GM12878 (cell line): ENCODE measurements at regions not wholly inside any gene's neighbourhood (a gene's known extent, or its start where the extent isn't known, plus 50 kb on each side); places are given as distances from the start of the nearest gene placed in this dataset.

ENCODE experiments used
- ESRRA ChIP-seq: IDR thresholded peaks from 2 replicates; pipeline ENCODE4 v1.6.1; 2012; ENCODE audit warnings: mild to moderate bottlenecking, low read length, improper control_type of control experiment
- RCOR1 ChIP-seq: conservative IDR thresholded peaks from 2 replicates; pipeline ENCODE4 v1.6.1; 2012; ENCODE audit warnings: low read depth, low read length, improper control_type of control experiment
- SMC3 ChIP-seq: IDR thresholded peaks from 2 replicates; pipeline ENCODE4 v1.6.1; 2011; ENCODE audit warnings: low read length, improper control_type of control experiment, borderline replicate concordance
- SREBF1 ChIP-seq: IDR thresholded peaks from 2 replicates; pipeline ENCODE4 v1.6.1; 2012; ENCODE audit warnings: mild to moderate bottlenecking, low read length
- SUZ12 ChIP-seq: fragments of 200-600 bp; sonication (generic); IDR thresholded peaks from one replicate; pipeline ENCODE4 v1.6.1; 2018; ENCODE audit warnings: antibody characterized with exemption, mild to moderate bottlenecking; ENCODE audit not compliant: unreplicated experiment
- ZSCAN29 ChIP-seq: fragments of 450-650 bp; IDR thresholded peaks from 2 replicates; pipeline ENCODE4 v1.6.1; 2017; ENCODE audit warnings: mild to moderate bottlenecking, moderate library complexity
- TF ChIP-seq, protein P1 (sequence below): fragments of 450-650 bp; IDR thresholded peaks from 2 replicates; pipeline ENCODE4 v1.6.1; 2017; ENCODE audit warnings: mild to moderate bottlenecking, low read depth, inconsistent platforms; ENCODE audit not compliant: poor library complexity, severe bottlenecking
- TF ChIP-seq, protein P2 (sequence below), 3 experiments: IDR thresholded peaks in 2 of 3; conservative IDR thresholded peaks in 1 of 3; 2 replicates each; pipeline ENCODE4 v1.5.1; 2011; ENCODE audit warnings: low read depth in 3 of 3, low read length in 3 of 3, mild to moderate bottlenecking in 3 of 3, control low read depth in 2 of 3, moderate library complexity in 2 of 3, inconsistent platforms in 1 of 3, mixed read lengths in 1 of 3; ENCODE audit not compliant: control insufficient read depth in 2 of 3, insufficient read depth in 1 of 3; ENCODE audit errors: extremely low read depth in 1 of 3
- TF ChIP-seq, protein P3 (sequence below): fragments of 450-650 bp; IDR thresholded peaks from 2 replicates; pipeline ENCODE4 v1.6.1; 2014; ENCODE audit warnings: mild to moderate bottlenecking

DNA sequence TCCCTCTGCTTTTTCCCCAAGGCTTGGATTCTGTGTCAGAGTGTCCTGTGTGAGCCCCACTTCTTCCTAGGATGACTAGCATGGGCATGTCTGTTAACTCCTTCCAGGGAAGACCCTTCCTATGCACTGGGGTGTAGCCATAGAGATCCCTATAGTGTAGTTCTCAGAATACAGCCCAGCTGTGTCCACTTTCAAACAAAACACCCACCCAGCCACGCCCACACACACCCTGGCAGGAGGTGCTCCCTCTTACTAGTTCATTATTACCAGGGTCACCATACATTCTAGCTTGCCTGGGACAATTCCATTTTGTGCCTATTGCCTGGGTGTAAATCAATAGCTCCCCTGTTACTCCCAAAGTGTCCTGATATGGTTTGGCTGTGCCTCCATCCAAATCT is 195.6 kb downstream of the MYCN start:
- TF ChIP-seq SREBF1 (no peak), SMC3 (no peak), RCOR1 (no peak), ZSCAN29 (no peak), SUZ12 (no peak), ESRRA (no peak)
- TF ChIP-seq, protein P1, sequence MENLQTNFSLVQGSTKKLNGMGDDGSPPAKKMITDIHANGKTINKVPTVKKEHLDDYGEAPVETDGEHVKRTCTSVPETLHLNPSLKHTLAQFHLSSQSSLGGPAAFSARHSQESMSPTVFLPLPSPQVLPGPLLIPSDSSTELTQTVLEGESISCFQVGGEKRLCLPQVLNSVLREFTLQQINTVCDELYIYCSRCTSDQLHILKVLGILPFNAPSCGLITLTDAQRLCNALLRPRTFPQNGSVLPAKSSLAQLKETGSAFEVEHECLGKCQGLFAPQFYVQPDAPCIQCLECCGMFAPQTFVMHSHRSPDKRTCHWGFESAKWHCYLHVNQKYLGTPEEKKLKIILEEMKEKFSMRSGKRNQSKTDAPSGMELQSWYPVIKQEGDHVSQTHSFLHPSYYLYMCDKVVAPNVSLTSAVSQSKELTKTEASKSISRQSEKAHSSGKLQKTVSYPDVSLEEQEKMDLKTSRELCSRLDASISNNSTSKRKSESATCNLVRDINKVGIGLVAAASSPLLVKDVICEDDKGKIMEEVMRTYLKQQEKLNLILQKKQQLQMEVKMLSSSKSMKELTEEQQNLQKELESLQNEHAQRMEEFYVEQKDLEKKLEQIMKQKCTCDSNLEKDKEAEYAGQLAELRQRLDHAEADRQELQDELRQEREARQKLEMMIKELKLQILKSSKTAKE: no peak
- TF ChIP-seq, protein P2, sequence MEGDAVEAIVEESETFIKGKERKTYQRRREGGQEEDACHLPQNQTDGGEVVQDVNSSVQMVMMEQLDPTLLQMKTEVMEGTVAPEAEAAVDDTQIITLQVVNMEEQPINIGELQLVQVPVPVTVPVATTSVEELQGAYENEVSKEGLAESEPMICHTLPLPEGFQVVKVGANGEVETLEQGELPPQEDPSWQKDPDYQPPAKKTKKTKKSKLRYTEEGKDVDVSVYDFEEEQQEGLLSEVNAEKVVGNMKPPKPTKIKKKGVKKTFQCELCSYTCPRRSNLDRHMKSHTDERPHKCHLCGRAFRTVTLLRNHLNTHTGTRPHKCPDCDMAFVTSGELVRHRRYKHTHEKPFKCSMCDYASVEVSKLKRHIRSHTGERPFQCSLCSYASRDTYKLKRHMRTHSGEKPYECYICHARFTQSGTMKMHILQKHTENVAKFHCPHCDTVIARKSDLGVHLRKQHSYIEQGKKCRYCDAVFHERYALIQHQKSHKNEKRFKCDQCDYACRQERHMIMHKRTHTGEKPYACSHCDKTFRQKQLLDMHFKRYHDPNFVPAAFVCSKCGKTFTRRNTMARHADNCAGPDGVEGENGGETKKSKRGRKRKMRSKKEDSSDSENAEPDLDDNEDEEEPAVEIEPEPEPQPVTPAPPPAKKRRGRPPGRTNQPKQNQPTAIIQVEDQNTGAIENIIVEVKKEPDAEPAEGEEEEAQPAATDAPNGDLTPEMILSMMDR (IDR thresholded peaks at IDR 0.05 in 2 of 3, conservative IDR thresholded peaks at IDR 0.05 in 1 of 3; ENCODE audit: control insufficient read depth in 2 of 3, extremely low read depth in 1 of 3, insufficient read depth in 1 of 3, low read depth in 3 of 3, low read length in 3 of 3): no peak
- TF ChIP-seq, protein P3, sequence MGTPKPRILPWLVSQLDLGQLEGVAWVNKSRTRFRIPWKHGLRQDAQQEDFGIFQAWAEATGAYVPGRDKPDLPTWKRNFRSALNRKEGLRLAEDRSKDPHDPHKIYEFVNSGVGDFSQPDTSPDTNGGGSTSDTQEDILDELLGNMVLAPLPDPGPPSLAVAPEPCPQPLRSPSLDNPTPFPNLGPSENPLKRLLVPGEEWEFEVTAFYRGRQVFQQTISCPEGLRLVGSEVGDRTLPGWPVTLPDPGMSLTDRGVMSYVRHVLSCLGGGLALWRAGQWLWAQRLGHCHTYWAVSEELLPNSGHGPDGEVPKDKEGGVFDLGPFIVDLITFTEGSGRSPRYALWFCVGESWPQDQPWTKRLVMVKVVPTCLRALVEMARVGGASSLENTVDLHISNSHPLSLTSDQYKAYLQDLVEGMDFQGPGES: no peak
